ENCODE measurements at regions not wholly inside any gene's neighbourhood (a gene's known extent, or its start where the extent isn't known, plus 50 kb on each side); places are given as distances from the start of the nearest gene placed in this dataset.

DNA sequence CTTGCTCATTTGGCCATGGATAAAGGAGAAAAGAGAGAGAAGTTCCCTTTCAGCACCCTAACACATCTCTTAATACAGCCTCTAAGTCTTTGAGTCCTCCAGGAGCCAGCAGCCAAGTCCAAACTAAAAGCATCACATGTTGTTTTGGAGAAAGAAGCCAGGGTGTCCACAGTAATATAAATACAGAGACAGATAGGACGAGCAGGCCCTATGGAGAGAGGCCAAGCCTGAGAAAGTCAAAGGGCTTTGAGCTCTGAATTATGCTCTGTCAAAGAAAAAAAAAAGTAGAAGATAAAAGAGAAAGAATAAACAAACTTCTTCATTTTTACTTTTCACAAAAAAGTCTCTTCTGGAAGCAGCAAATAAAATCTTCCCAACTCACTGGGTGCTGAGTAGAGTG, 92.4 kb upstream of the THBS1 start:
- DNase-seq (ENCODE audit: low read depth in 1 of 2, low spot score in 1 of 2), result no peak

DNA sequence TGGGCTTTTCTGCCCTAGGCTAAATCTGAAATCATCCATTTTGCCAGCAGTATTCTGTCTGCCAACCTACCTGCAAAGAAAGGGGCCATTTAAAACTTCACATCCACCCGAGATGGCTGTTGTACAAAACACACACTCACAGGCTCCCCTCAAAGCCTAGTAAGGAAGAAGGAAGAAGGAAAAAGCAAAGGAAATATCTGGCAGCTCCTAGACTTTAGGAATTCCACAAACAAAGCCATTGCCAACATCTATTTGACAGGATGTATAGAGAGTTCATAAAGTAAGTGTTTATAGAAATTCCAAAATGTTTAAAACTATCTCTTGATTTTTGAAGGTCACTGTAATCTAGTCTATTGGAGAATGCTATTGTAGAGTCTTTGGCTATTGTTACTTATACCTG, 91.9 kb upstream of the THBS1 start:
- DNase-seq (ENCODE audit: low read depth in 1 of 2, low spot score in 1 of 2), result no peak

DNA sequence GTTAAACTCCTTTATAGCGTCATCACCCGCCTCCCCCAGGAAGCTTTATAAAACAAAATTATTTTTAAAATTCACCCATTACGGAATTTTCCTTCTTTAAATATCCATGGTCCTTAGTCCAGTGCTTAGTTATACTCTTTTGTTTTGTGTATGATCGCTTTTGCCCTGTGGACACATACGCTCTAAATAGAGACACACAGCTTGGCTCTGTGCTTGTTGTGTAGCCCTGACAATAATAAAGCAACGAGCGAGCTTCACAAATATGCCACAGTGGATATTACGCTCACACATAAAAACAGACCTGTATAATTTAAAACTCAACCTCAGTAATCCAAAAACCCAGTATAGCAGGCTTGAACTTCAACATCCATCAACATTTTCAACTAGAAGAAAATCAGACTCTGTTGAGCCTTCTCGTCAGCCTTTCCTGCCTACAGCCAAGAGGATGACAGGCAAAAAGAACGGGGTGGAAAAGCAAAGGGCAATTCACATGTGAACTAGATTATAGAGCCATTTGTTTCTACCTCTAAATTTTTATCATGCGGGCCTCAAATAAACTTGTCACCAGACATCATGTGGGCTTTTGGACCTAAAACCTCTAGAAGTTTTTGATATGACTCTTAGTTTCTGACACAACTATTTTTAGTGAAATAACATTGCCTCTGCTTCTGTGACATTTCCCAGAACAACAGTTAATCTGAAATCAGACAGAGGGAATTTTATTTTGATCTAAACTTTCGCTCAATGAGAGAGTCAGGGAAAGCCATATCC, 89.6 kb upstream of the THBS1 start:
- no peak for DNase-seq (ENCODE audit: low read depth in 1 of 2, low spot score in 1 of 2)

DNA sequence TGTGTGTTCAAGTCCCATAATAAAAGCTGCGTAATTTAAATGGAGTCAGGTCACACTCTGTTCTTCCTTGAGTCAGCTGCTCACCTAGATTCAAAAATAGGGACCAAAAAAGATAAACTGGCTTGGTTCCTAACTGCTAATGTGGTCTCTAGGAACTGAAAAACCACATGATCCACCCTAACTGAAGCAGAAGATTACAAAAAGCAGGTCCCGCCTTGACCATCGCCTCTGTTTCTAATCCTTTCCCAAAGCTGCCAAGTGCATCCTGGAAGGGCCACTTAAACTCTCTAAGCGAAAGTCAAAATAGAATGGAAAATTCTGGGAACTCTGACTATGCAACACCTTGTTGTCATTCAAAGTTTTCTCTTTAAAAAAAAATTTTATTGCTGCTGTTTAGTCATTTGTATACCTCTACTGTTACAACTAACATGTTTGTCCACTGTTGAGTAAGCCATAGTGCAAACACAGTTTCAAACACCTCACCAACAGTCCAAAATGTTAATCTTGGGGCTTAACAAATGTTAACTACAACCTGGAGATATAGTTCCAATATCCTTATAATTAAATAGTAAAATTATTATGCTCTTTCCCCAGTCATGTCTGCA, 88.9 kb upstream of the THBS1 start:
- DNase-seq (ENCODE audit: low read depth in 1 of 2, low spot score in 1 of 2), result no peak

DNA sequence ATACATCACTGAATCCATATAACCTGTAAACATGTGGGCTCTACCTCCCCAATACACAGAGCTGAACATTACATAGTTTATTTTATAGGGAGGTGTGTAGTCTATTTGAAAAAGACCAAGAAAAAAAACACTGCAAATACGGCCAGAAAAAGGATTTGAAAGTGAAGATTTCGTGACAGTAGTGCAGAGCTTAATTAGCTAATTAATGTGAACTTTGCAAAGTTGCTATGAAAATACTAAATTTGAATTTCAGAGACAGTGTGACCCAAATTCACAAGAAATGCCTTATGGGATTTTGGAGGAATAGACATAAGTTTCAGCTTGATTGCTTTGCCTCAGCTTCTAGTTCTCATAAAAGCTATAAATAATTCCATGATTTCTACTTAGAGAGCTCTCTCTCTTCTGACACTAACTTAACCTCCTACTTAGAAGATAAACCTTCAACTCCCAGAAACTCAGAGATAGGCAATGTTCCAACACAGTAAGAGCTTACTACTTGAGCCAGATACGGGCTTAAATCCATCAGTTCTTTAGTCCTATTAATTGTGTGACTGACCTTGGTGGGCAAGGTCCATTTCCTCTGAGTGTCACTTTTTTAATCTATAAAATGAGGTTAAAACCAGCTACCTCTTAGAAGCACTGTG, 87.3 kb upstream of the THBS1 start:
- no peak for DNase-seq (ENCODE audit: low read depth in 1 of 2, low spot score in 1 of 2)

DNA sequence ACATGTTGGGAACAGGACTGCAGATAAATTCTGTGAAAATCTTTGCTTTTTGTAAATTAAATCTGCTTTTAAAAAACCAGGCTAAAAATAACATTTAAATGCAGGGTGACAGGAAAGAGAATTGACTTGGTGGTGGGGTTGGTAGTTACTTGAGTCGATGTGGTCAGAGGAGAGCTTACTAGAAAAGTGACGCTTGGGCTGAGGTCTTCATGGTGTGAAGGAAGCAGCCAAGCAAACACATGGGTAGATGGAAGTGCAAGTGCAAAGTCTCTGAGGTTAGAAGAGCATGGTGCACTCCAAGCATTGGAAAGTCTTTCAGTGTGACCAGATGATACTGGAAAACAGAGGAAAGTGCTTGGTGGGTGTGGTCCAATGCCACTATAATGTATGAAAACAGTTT, 86.4 kb upstream of the THBS1 start:
- no peak for DNase-seq (ENCODE audit: low read depth in 1 of 2, low spot score in 1 of 2)

DNA sequence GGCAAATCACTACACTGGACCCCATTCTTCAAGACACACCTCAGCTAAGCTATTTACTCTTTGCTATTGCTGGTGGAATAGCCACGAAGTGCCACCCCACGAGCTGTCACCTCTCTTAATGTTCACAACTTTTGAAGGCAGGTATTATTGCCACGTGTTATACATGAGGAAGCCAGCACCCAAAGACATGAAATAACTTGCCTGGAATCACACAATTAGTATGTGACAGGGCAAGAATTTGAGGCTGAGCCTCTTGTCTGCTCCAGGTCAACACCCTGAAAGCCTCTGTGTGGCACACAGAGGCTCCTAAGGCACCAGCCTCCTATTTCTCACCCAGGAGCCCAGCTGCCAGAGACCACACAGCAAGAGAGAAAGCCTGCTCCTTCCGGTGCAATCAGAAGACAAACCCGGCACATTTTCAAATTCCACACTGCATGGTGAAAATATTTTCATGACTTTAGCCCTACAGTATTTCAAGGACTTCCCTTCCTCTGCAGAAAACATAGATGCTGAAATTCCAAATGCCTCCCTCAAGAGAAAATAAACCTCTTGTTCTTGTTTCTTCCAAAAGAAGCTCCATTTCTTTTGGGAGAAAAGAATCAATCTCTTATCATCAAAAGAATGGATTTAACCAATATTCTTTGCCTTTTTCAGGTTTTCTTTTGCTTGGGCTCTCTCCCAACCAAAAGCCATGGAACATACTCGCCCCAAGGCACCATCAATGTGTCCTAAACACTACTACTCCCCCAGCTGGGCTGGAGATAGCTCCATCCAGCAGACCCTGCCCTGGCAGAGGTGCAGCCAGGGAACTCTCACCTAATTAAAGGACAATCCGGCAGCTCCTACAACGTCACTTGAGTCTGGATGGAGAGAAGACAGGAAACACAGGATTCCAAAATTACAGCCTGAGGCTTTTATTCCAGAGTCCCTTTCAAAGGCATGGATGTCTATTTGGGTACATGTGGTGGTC, 84.7 kb upstream of the THBS1 start:
- DNase-seq (ENCODE audit: low read depth in 1 of 2, low spot score in 1 of 2), result no peak

DNA sequence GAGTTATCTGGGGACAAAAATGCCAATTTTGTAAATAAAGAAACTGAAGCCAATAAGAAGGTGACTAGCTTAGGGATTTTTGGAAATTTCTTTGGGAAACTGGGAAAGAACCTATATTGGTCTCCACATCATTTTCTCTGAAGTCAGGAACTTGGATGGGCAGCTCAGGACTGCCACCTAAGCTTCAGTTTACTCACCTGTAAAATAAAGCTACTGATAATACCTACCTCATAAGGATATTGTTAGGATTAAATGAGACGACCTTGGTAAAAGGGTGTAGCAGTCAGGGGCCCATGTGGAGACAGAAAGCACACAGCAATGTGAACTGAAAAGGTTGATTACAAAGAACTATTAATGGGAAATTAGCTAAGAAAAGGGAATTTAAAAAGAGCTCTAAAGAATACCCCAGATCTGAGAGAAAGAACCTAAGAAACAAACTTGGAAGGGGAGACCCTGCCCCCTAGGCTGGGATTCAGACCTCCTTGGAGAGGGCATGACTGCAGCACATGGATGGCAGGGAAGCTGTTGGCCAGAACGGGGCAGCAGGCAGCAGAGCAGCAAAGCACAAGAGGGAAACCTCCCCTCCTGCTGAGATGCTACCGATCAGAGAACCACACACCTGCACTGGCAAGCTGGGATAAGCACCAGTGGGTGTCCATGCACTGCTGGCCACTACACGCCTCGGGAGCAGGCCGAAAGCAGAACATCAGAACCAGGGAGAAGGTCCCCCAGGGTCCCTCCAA, 83.7 kb upstream of the THBS1 start:
- no peak for DNase-seq (ENCODE audit: low read depth in 1 of 2, low spot score in 1 of 2)

DNA sequence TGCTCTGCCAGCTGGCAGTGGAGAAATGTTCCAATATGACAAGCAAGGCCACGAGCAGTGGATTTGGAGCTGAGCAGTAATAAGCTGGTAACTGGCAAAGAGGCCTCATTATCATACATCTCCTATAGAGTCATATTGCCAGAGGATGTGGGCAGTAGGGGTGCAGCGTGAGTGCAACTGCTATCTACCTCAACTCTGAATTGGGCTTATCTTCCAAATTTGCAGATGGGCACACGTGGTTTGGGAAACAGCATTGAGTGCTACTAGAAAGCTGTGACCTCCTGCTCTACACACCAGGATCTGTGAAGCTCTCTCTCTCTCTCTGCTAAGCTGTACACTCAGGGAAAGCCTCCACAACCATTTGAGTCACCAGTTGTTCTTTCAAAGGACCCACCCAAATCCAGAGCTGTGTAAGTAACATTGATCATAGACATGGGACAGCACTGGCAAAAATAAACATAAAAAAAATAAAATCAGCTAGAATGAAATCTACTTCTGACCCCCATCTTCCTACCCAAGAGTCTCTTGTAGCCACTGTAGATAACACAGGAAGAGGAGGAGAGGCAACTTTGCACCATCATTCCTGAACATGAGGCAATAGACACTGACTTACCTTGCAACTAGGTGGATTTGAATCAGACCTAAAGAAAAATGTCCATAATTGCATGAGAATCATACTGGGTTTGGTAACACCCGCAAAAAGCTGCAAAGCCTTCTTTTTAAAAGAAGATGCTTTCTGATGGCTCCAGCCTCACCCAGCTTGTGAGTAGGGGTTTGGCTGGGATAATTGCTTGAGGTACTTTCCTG, 82.9 kb upstream of the THBS1 start:
- DNase-seq (ENCODE audit: low read depth in 1 of 2, low spot score in 1 of 2), result no peak

DNA sequence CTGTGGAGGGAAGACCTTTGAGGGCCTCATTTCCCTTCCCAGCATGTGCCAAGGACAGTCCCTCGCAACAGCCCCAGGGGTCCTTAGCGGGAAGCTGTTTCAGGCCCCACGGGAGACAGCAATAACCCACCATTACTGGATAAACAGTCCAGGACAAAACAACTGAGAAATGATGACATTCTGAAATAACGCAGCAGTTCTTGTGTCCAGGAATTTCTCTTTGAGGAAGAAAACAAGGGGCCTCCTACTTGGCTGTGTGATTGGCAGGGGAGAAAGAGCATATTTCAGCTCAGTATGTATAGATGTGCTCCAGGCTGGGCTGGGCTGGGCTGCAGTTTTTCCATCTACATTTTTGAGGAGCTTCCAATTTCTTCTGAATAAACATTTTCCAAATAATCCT, 82.2 kb upstream of the THBS1 start:
- no peak for DNase-seq (ENCODE audit: low read depth in 1 of 2, low spot score in 1 of 2)

DNA sequence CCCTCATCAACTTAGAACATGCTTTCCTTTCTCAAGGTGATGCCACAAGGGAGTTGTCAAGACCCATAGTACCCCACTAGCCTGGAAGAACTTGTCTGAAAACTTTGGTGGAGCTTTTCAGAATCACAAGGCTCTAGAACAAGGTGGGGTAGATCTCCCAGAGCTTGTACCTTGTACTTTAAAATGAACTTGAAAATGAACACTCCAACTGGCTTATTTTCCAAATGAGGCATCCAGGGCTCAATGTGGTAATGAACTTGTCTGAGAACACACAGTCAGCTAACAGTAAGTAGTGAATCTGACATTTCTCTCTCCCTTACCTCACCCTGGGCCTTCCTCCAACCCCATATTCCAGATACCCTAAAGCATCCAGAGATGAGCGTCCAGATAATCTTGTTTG, 81.8 kb upstream of the THBS1 start:
- DNase-seq (ENCODE audit: low read depth in 1 of 2, low spot score in 1 of 2), result no peak

DNA sequence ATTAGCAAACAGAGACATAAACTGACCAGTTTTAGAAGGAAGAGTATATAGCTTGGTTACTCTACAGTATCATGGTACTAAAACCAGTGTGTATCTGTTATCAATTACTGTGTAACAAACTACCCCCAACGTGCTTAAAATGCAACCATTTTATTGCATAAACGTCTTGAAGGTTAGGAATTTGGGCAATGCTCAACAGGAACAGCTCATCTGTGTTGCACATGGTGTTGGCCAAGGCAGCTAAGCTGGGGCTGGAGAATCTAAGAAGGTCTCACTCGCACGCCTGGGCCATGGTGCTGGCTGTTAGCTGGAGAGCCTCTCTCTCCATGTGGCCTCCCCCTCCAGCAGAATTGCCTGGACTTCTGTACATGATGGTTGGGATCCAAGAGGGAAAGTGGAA, 81.2 kb upstream of the THBS1 start:
- no peak for DNase-seq (ENCODE audit: low read depth in 1 of 2, low spot score in 1 of 2)

DNA sequence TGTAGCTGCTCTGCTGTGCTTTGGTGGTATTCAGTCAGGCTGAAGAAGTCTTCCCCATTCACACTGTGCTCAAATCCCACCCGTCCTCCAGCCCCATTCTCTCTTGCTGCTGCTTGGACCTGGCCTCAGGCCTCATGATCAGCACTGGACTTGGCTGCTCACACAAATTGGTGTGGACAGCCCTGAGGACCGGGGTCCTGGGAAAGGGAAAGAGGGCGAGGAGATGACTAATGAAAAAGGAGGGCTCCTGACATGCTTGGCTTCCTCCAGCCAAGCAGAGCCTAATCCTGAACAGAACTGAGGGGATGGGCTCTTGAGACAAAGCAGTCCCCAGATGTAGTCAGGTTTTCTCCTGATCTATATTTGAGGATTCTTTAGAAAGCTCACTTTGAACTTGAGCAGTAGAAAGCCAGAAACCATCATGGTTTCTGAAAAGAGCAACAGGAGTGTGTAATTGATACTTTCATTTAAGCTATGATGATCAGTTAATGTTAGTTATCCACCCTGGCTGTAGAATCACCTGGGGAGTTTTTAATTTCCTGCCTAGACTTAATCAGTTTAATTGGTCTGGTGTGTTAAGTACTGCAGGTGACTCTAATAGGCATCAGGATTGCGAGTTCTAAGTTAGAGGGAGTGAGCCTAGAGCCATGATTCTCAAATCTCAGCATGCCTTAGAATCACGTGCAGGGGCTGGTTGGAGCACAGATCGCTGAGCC, 79.4 kb upstream of the THBS1 start:
- no peak for DNase-seq (ENCODE audit: low read depth in 1 of 2, low spot score in 1 of 2)

DNA sequence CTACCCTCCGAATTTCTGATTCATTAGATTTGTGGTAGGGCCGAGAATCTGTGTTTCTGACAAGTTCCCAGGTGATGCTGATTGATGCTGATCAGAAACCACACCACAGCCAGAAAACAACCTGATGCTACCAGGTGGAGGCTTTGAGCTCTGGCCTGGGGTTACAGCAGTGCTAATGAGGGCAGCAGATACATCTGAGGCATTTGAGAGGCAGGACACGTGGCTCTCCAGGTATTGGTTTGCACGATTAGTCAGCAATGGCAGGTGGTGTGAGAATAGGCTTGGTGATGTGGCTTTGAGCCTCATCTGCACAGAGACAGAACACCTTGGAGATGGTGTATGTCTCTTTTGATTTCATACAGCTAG, 78.8 kb upstream of the THBS1 start:
- no peak for DNase-seq (ENCODE audit: low read depth in 1 of 2, low spot score in 1 of 2)

DNA sequence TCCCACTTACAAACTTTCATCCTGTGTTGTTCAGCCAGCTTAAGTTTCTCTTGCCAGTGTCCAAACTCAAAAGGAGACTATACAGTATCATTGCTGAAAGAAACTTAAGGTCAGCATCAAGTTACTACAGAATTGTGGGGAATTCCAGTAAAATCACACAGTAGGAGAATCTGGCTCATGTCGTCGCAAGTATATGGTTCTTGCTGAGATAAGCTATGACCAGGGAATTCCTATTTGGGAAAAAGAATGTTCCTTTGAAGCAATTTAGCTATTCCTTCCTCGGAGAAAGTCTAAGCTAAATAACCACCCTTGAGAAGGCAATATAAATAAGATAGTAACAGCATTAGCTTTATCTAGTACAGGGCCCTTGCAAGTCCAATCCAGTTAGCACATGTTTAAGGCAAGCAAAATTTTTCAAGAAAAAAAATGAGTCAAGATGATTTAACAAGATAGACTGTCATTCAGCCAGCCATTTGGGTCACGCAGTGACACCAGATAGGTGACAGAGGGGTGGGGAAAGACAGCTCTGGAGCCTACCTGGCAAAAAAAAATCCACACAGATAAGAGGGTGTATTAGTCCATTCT, 78.2 kb upstream of the THBS1 start:
- DNase-seq (ENCODE audit: low read depth in 1 of 2, low spot score in 1 of 2), result no peak

DNA sequence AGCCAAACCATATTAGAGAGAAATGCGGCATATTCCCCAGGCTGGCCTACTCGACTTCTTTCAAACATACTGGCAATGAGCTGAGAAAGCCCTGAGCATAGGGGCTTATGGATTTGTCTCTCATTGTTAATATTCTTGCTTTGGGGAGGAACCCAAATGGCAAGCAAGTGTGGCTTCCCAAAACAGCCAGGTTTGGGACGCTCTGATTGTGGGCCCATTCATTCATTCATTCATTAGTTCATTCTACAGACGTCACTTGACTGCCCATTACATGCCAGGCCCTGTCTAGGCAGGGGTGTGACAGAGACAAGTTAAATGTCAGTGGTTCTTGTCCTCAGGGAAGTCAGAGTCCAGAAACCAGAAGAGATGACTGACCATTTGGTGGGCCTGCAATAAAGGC, 77.4 kb upstream of the THBS1 start:
- DNase-seq (ENCODE audit: low read depth in 1 of 2, low spot score in 1 of 2), result no peak

DNA sequence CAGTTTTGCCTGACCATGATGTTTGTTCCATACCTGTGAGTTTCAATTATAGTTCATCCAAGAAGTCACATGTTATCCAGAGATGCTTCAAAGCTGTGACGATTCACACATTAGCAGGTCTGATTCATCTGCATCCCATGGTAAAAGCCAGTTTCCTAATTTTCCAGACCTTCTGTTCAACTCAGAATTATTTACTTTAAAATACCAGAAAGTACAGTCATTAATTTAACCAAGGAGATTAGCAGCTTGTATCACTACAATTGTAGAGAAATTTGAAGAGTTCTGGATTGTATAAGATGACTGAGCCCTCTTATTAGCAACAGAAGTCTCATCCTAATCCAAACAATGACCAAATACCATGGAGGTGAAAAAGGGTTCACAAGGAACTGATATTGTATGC, 76.1 kb upstream of the THBS1 start:
- no peak for DNase-seq (ENCODE audit: low read depth in 1 of 2, low spot score in 1 of 2)

DNA sequence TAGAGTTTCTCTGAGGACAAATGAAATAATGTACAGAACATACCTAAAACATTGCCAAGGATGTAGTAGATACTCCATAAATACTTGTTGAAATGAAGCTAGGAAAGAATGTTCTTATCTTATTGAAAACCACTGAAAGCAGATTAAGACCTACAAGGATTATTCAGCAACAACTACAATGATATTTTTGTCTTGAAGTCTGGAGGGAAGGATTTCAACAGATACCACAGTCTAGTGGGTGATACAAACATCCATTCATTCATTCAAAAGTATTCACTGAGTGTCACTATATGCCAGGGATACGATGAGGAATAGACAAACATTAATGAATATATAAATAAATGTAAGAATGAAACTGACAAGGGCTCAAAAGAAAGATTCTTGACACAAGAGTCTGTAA, 74.7 kb upstream of the THBS1 start:
- DNase-seq (ENCODE audit: low read depth in 1 of 2, low spot score in 1 of 2), result no peak

DNA sequence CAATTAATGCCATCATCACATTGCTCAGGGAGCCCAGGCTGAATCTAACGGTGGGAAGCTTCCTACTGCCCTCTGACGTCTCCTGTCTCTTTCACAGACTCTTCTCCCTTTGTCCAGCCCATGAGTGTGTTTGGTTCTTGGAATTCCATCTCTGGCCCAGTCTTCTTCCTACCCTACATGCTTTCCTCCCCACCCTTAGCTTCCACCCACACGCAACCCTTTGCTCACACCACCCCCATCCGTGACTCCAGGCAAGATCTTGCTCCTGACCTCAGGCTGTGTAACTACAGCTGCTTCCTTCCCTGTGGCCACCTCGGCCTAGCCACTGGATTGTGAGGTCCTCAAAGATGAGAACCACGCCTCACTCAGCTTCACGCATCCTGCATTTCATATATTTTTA, 72.3 kb upstream of the THBS1 start:
- no peak for DNase-seq (ENCODE audit: low read depth in 1 of 2, low spot score in 1 of 2)

All from activated CD4-positive, alpha-beta T cell treated with anti-CD3 and anti-CD28 coated beads, Interleukin-2, amount 50 U/mL, for 24 hours (primary cell).